ENCODE measurements at regions not wholly inside any gene's neighbourhood (a gene's known extent, or its start where the extent isn't known, plus 50 kb on each side); places are given as distances from the start of the nearest gene placed in this dataset.
"Not testable (repeated sequence)": the region's sequence is repeated elsewhere in the genome, so short reads cannot be mapped to it uniquely, and the experiment has no call there.

GRCh38 chr2:184394642-184395041 lies 203.7 kb upstream of the ZNF804A start:
- no peak for DNase-seq

- DNase-seq, result no peak
Observed at GRCh38 chr2:184402381-184402780, 195.9 kb upstream of the ZNF804A start.

GRCh38 chr2:184407041-184407630 lies 191.2 kb upstream of the ZNF804A start:
- not testable (repeated sequence) for DNase-seq

- DNase-seq, result no peak
Observed at GRCh38 chr2:184410160-184410559, 188.2 kb upstream of the ZNF804A start.

GRCh38 chr2:184413221-184413620 lies 185.1 kb upstream of the ZNF804A start:
- DNase-seq, result no peak

GRCh38 chr2:184413671-184414229 lies 184.6 kb upstream of the ZNF804A start:
- DNase-seq, result no peak

- no peak for DNase-seq
Observed at GRCh38 chr2:184416146-184416913, 182.0 kb upstream of the ZNF804A start.

GRCh38 chr2:184419744-184420143 lies 178.6 kb upstream of the ZNF804A start:
- no peak for DNase-seq

- not testable (repeated sequence) for DNase-seq
Observed at GRCh38 chr2:184421456-184421855, 176.9 kb upstream of the ZNF804A start.

GRCh38 chr2:184425083-184425482 lies 173.2 kb upstream of the ZNF804A start:
- no peak for DNase-seq

GRCh38 chr2:184444217-184444616 lies 154.1 kb upstream of the ZNF804A start:
- DNase-seq, result no peak

- no peak for DNase-seq
Observed at GRCh38 chr2:184444623-184445223, 153.6 kb upstream of the ZNF804A start.

- DNase-seq, result no peak
Observed at GRCh38 chr2:184449760-184450159, 148.6 kb upstream of the ZNF804A start.

GRCh38 chr2:184452907-184453306 lies 145.4 kb upstream of the ZNF804A start:
- DNase-seq, result no peak

- DNase-seq, result no peak
Observed at GRCh38 chr2:184455624-184456023, 142.7 kb upstream of the ZNF804A start.

- not testable (repeated sequence) for DNase-seq
Observed at GRCh38 chr2:184456693-184457092, 141.6 kb upstream of the ZNF804A start.

GRCh38 chr2:184463102-184463865 lies 135.0 kb upstream of the ZNF804A start:
- DNase-seq, result peak; percentile 16

GRCh38 chr2:184463866-184464248 lies 134.5 kb upstream of the ZNF804A start:
- no peak for DNase-seq

GRCh38 chr2:184468826-184469225 lies 129.5 kb upstream of the ZNF804A start:
- no peak for DNase-seq

GRCh38 chr2:184472481-184472880 lies 125.8 kb upstream of the ZNF804A start:
- DNase-seq, result no peak

GRCh38 chr2:184481865-184482264 lies 116.5 kb upstream of the ZNF804A start:
- peak; percentile 75 for DNase-seq

- DNase-seq, result peak; percentile 15
Observed at GRCh38 chr2:184498936-184499335, 99.4 kb upstream of the ZNF804A start.

- DNase-seq, result peak; percentile 12
Observed at GRCh38 chr2:184504252-184504651, 94.1 kb upstream of the ZNF804A start.

Data from OCI-M1 (cell line).